Stimulated activated naive CD8-positive, alpha-beta T cell treated with anti-CD3 and anti-CD28 coated beads, Interleukin-15, amount 100 ng/mL, for 72 hours (primary cell): ENCODE measurements at regions not wholly inside any gene's neighbourhood (a gene's known extent, or its start where the extent isn't known, plus 50 kb on each side); places are given as distances from the start of the nearest gene placed in this dataset.
"Not testable (repeated sequence)": the region's sequence is repeated elsewhere in the genome, so short reads cannot be mapped to it uniquely, and the experiment has no call there.

Experiments used
- ATAC-seq: fragments of 150-1000 bp; cut with Tn5 transposase; 2 replicates; pipeline ENCODE4 v1.10.0; 2021; ENCODE audit warnings: mild to moderate bottlenecking, moderate library complexity
- DNase-seq, 2 donors: peaks; one replicate each; pipeline ENCODE4 v3.0.0; 2021 to 2022
- H3K27ac Mint-ChIP-seq, 2 donors: one replicate each; pipeline ENCODE4 v1.8.0; 2022; ENCODE audit warnings: mild to moderate bottlenecking in 2 of 2, mixed read lengths in 2 of 2, moderate library complexity in 2 of 2
- H3K27me3 Mint-ChIP-seq: one replicate; pipeline ENCODE4 v1.8.0; 2022; ENCODE audit warnings: mixed read lengths
- H3K4me1 Mint-ChIP-seq: one replicate; pipeline ENCODE4 v1.8.0; 2022; ENCODE audit warnings: mild to moderate bottlenecking, mixed read lengths
- H3K4me3 Mint-ChIP-seq, 2 donors: one replicate each; pipeline ENCODE4 v1.8.0; 2022; ENCODE audit warnings: mild to moderate bottlenecking in 2 of 2, mixed read lengths in 2 of 2, moderate library complexity in 1 of 2
- H3K9me3 Mint-ChIP-seq, 2 donors: one replicate each; pipeline ENCODE4 v1.8.0; 2022; ENCODE audit warnings: mixed read lengths in 2 of 2

GRCh38 chr12:105523164-105524057, 192.9 kb downstream of the C12orf75 start:
- Mint-ChIP-seq H3K4me3 (no peak overlapping the region), H3K9me3 (no peaks in the 10 kb centered on the region), H3K27ac (no peak overlapping the region), H3K27me3 (peaks cover 23% of the 10 kb centered on the region), H3K4me1 (no peaks in the 10 kb centered on the region)
- DNase-seq (no peak), ATAC-seq (no peak)

- Mint-ChIP-seq H3K9me3 (no peaks in the 10 kb centered on the region), H3K27me3 (peaks cover 21% of the 10 kb centered on the region), H3K27ac (no peak overlapping the region), H3K4me3 (no peak overlapping the region), H3K4me1 (no peaks in the 10 kb centered on the region)
- DNase-seq (no peak), ATAC-seq (no peak)
Measured at GRCh38 chr12:105524961-105525360, 194.5 kb downstream of the C12orf75 start.

DNA sequence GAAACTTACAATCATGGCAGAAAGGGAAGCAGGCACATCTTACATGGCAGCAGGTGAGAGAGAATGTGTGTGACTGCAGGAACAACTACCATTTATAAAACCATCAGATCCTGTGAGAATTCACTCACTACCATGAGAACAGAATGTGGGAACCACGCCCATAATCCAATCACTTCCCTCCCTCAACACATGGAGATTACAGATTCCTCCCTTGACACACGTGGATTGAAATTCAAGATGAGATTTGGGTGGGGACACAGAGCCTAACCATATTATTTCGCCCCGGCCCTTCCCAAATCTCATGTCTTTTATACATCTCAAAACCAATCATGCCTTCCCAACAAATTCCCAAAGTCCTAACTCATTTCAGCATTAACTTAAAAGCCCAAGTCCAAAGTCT, 203.6 kb downstream of the C12orf75 start:
- Mint-ChIP-seq H3K9me3 (peaks cover 12 to 30% of the 10 kb centered on the region in 2 donors), H3K27ac (no peak overlapping the region), H3K4me1 (no peaks in the 10 kb centered on the region), H3K27me3 (peaks cover 18% of the 10 kb centered on the region), H3K4me3 (no peak overlapping the region)
- ATAC-seq, result no peak
- DNase-seq, result no peak

GRCh38 chr12:105535033-105535432, 204.5 kb downstream of the C12orf75 start:
- peaks cover 12 to 30% of the 10 kb centered on the region in 2 donors for H3K9me3 Mint-ChIP-seq
- DNase-seq, H3K4me3 Mint-ChIP-seq, H3K4me1 Mint-ChIP-seq, ATAC-seq, H3K27ac Mint-ChIP-seq: not testable (repeated sequence)
- peaks cover 14% of the 10 kb centered on the region for H3K27me3 Mint-ChIP-seq

DNA sequence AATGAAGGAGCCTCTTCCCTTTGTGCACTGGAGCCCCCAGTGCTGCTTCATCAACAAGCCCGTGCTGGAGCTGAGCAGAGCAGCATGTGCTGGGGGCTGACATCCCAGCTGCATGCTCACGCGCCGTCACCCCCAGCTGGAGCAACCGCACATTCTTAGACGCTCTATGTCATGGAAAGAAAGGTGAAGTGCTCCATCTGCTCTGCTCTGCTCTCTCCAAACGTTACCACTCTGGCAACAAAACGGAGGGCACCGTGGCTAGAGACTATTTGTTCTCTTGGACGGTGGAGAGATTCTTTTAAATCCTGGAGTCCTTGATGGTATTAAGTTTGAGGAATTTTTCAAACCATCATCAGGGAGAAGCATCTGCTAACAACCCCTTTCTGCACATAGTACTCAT, 208.4 kb downstream of the C12orf75 start:
- no peaks in the 10 kb centered on the region for H3K4me1 Mint-ChIP-seq
- H3K4me3 Mint-ChIP-seq, result no peak overlapping the region
- DNase-seq, result no peak

DNA sequence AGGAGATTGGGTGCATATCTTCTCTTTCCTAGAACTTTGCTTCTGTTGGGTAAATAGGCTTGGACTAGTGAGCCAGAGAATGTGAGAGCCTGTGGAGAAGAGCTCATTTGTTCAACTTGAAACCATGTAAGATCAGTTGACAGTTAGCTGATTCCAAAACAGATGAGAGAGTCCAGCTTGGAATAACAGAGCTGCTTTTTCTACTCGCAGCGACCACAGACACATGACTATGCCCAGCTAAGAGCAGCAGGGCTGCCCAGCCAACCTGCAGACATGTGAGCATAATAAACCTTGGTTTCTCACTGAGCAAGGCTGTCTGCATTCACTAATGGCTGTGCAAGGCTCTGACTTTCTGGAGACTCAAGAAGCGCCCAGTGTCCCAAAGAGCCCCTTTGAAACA, 209.2 kb downstream of the C12orf75 start:
- Mint-ChIP-seq H3K27me3 (no peaks in the 10 kb centered on the region), H3K9me3 (peaks cover 7 to 14% of the 10 kb centered on the region in 2 donors), H3K4me3 (no peak overlapping the region), H3K27ac (no peak overlapping the region), H3K4me1 (no peaks in the 10 kb centered on the region)
- ATAC-seq, result no peak
- DNase-seq, result no peak

More for the DNA sequence above, 208.4 kb downstream of the C12orf75 start:
- H3K9me3 Mint-ChIP-seq, result peaks cover 12 to 22% of the 10 kb centered on the region in 2 donors
- no peak for ATAC-seq
- H3K27ac Mint-ChIP-seq, result no peak overlapping the region
- H3K27me3 Mint-ChIP-seq, result no peaks in the 10 kb centered on the region

DNA sequence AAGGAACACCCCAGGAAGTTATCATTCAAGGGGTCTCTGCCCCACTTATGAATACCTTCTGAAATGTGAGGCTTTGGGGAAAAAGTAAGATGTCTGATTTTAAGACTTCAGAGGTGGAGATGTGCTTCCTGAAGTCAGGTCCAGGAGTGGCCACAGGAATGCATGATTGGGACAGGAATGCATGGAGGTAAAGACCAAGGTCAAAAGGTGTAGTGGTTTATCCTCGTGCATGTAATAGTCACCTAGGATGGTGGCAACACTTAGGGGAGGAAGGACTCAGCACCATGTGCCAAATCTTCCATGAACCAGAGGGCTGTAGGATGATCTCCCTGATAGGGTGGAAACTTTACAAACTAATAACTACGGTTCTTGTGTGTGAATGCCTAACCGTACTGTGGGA, 217.3 kb downstream of the C12orf75 start:
- Mint-ChIP-seq H3K27ac (no peak overlapping the region), H3K9me3 (no peaks in the 10 kb centered on the region), H3K27me3 (peaks cover 8% of the 10 kb centered on the region), H3K4me3 (no peak overlapping the region), H3K4me1 (no peaks in the 10 kb centered on the region)
- ATAC-seq (no peak), DNase-seq (no peak)

- no peak overlapping the region for H3K4me3 Mint-ChIP-seq
- H3K27me3 Mint-ChIP-seq, result peaks cover 8% of the 10 kb centered on the region
- no peak overlapping the region for H3K27ac Mint-ChIP-seq
- ATAC-seq, result no peak
- DNase-seq, result no peak
- no peaks in the 10 kb centered on the region for H3K4me1 Mint-ChIP-seq
- H3K9me3 Mint-ChIP-seq, result no peaks in the 10 kb centered on the region
Measured at GRCh38 chr12:105548626-105549025, 218.1 kb downstream of the C12orf75 start.

- no peak overlapping the region for H3K4me3 Mint-ChIP-seq
Measured at GRCh38 chr12:105552056-105552455, 221.6 kb downstream of the C12orf75 start.

GRCh38 chr12:105554223-105554678, 223.8 kb downstream of the C12orf75 start:
- Mint-ChIP-seq H3K4me1 (no peaks in the 10 kb centered on the region), H3K9me3 (no peaks in the 10 kb centered on the region), H3K4me3 (no peak overlapping the region), H3K27me3 (no peaks in the 10 kb centered on the region), H3K27ac (no peak overlapping the region)
- DNase-seq (no peak), ATAC-seq (no peak)

More at GRCh38 chr12:105552056-105552455, 221.6 kb downstream of the C12orf75 start:
- Mint-ChIP-seq H3K4me1 (no peaks in the 10 kb centered on the region), H3K9me3 (no peaks in the 10 kb centered on the region), H3K27me3 (peaks cover 8% of the 10 kb centered on the region), H3K27ac (no peak overlapping the region)
- DNase-seq, result no peak
- no peak for ATAC-seq

DNA sequence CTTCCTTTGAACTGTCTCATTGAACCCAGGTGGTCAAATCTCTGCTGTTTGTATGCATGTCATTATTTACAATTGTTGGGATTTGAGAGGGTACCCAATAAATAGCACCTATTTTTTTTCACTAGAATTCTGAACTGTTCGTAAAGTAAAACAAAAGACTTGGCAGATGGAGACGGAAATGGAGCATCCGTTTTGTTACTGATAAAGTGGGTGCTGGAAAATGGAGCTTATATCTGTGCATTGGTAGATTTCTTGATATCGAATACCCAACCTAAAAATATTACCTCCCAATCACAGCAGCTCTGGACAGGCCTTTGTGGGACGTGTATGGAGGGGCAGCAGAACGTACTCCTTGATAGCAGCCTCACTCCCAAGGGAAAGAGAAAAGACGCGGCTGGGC, 224.4 kb downstream of the C12orf75 start:
- Mint-ChIP-seq H3K4me3 (no peak overlapping the region), H3K4me1 (no peaks in the 10 kb centered on the region), H3K9me3 (no peaks in the 10 kb centered on the region), H3K27me3 (no peaks in the 10 kb centered on the region), H3K27ac (no peak overlapping the region)
- DNase-seq (no peak), ATAC-seq (no peak)

- no peak overlapping the region for H3K27ac Mint-ChIP-seq
- no peaks in the 10 kb centered on the region for H3K9me3 Mint-ChIP-seq
- no peak for ATAC-seq
- H3K4me3 Mint-ChIP-seq, result no peak overlapping the region
- no peaks in the 10 kb centered on the region for H3K27me3 Mint-ChIP-seq
- no peak for DNase-seq
- no peaks in the 10 kb centered on the region for H3K4me1 Mint-ChIP-seq
Measured at GRCh38 chr12:105555556-105556295, 225.2 kb downstream of the C12orf75 start.

GRCh38 chr12:105559310-105559709, 228.8 kb downstream of the C12orf75 start:
- Mint-ChIP-seq H3K4me3 (no peak overlapping the region), H3K4me1 (no peaks in the 10 kb centered on the region), H3K27me3 (no peaks in the 10 kb centered on the region), H3K27ac (no peak overlapping the region), H3K9me3 (no peaks in the 10 kb centered on the region)
- DNase-seq (no peak), ATAC-seq (no peak)

DNA sequence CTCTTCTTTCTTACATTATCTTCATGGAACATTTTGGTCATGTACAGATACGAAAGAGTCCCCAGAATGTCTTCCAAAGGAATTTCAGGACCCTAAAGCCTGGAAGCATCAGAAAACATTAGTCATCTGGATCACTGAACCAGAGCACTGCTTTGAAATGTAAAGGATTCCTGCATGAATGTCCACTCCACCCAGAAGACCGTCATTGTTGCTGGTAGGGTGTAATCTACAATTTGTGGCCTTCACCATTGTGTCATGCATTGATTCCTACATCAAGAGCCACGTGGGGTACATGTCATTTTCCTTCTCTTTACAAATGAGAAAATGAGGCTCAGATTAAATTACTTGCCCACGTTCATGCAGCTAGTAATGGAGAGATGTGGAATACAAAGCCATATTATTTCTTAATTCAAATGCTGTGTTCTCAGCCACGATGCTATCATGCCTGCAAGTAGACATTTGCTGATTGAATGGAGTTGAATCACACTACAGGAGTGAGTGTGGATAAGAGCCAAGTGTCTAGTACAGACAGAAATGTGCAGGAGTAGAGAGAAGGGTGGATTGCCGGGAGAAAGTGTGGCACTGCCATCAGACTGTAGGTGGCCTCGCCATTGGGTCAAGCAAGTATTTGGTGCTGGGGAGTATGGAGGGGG, 231.2 kb downstream of the C12orf75 start:
- no peaks in the 10 kb centered on the region for H3K9me3 Mint-ChIP-seq
- H3K27ac Mint-ChIP-seq, result no peak overlapping the region
- ATAC-seq (no peak), DNase-seq (no peak)
- no peaks in the 10 kb centered on the region for H3K27me3 Mint-ChIP-seq
- H3K4me1 Mint-ChIP-seq, result no peaks in the 10 kb centered on the region
- no peak overlapping the region for H3K4me3 Mint-ChIP-seq

- DNase-seq (no peak), ATAC-seq (no peak)
- Mint-ChIP-seq H3K9me3 (no peaks in the 10 kb centered on the region), H3K27me3 (no peaks in the 10 kb centered on the region), H3K27ac (no peak overlapping the region), H3K4me1 (no peaks in the 10 kb centered on the region), H3K4me3 (no peak overlapping the region)
Measured at GRCh38 chr12:105562199-105562971, 231.9 kb downstream of the C12orf75 start.
